ENCODE measurements at regions not wholly inside any gene's neighbourhood (a gene's known extent, or its start where the extent isn't known, plus 50 kb on each side); places are given as distances from the start of the nearest gene placed in this dataset.
A peak's percentile ranks its signal among the peaks of the same experiment; 100 is the strongest.

- no peak overlapping the region for H3K18ac ChIP-seq (ENCODE audit: low read depth in 1 of 2, low read length in 2 of 2)
- no peak overlapping the region for H2AK5ac ChIP-seq (ENCODE audit: low read length, severe bottlenecking)
- no peak overlapping the region for H4K91ac ChIP-seq (ENCODE audit: low read length)
- no peak overlapping the region for H3K9ac ChIP-seq (ENCODE audit: low read length)
- 89% methylated on average over 3 of the region's 3 CpGs for WGBS
- peaks cover 6% of the 10 kb centered on the region for H3K9me3 ChIP-seq (ENCODE audit: control insufficient read depth, low read length)
- no peak overlapping the region for H2BK15ac ChIP-seq (ENCODE audit: low read depth, poor library complexity, severe bottlenecking)
- H3K4me1 ChIP-seq (ENCODE audit: control insufficient read depth, insufficient read depth, low read depth, low read length) = no peaks in the 10 kb centered on the region
- H3K14ac ChIP-seq (ENCODE audit: low read length in 2 of 2) = no peak overlapping the region
- peaks cover 0 to 34% of the 10 kb centered on the region in 2 experiments for H3K27me3 ChIP-seq (ENCODE audit: control insufficient read depth in 1 of 2, insufficient read depth in 1 of 2, low read length in 2 of 2)
- no peak overlapping the region for H3K27ac ChIP-seq (ENCODE audit: low read length, poor library complexity, severe bottlenecking)
- no peak overlapping the region for H2BK12ac ChIP-seq (ENCODE audit: low read length in 2 of 2)
- H2BK5ac ChIP-seq (ENCODE audit: low read depth, low read length, poor library complexity, severe bottlenecking) = no peak overlapping the region
- H3K79me1 ChIP-seq (replicated peaks; ENCODE audit: low read length, poor library complexity, severe bottlenecking) = no peaks in the 10 kb centered on the region
- no peak overlapping the region for H3K4me3 ChIP-seq (ENCODE audit: insufficient read depth in 1 of 2, low read depth in 1 of 2, low read length in 2 of 2)
- no peak overlapping the region for H3K4me2 ChIP-seq (ENCODE audit: low read length, poor library complexity, severe bottlenecking)
- H3K4ac ChIP-seq (ENCODE audit: low read depth in 1 of 2, low read length in 2 of 2) = no peak overlapping the region
- DNase-seq = no peak
- no peak overlapping the region for H3K23ac ChIP-seq (ENCODE audit: low read length in 2 of 2)
- H4K8ac ChIP-seq (ENCODE audit: low read length) = no peak overlapping the region
- H2BK120ac ChIP-seq (ENCODE audit: low read depth, low read length) = no peak overlapping the region
- no peak overlapping the region for H2AFZ ChIP-seq (ENCODE audit: low read depth, low read length)
- H3K36me3 ChIP-seq (ENCODE audit: control insufficient read depth in 1 of 2, insufficient read depth in 2 of 2, low read depth in 1 of 2, low read length in 2 of 2) = no peaks in the 10 kb centered on the region
Measured at GRCh38 chr2:216571178-216571908, 61.9 kb upstream of the IGFBP2 start.

- H3K9ac ChIP-seq (ENCODE audit: low read length) = no peak overlapping the region
- H2BK15ac ChIP-seq (ENCODE audit: low read depth, poor library complexity, severe bottlenecking) = no peak overlapping the region
- H2AFZ ChIP-seq (ENCODE audit: low read depth, low read length) = no peak overlapping the region
- no peak for DNase-seq
- H3K4me3 ChIP-seq (ENCODE audit: insufficient read depth in 1 of 2, low read depth in 1 of 2, low read length in 2 of 2) = no peak overlapping the region
- peaks cover 0 to 37% of the 10 kb centered on the region in 2 experiments for H3K27me3 ChIP-seq (ENCODE audit: control insufficient read depth in 1 of 2, insufficient read depth in 1 of 2, low read length in 2 of 2)
- WGBS = 79% methylated on average over 4 of the region's 4 CpGs
- H2BK5ac ChIP-seq (ENCODE audit: low read depth, low read length, poor library complexity, severe bottlenecking) = no peak overlapping the region
- H3K18ac ChIP-seq (ENCODE audit: low read depth in 1 of 2, low read length in 2 of 2) = no peak overlapping the region
- H3K4me2 ChIP-seq (ENCODE audit: low read length, poor library complexity, severe bottlenecking) = no peak overlapping the region
- H3K23ac ChIP-seq (ENCODE audit: low read length in 2 of 2) = no peak overlapping the region
- no peak overlapping the region for H3K14ac ChIP-seq (ENCODE audit: low read length in 2 of 2)
- H4K91ac ChIP-seq (ENCODE audit: low read length) = no peak overlapping the region
- no peak overlapping the region for H3K4ac ChIP-seq (ENCODE audit: low read depth in 1 of 2, low read length in 2 of 2)
- H3K27ac ChIP-seq (ENCODE audit: low read length, poor library complexity, severe bottlenecking) = no peak overlapping the region
- no peaks in the 10 kb centered on the region for H3K79me1 ChIP-seq (replicated peaks; ENCODE audit: low read length, poor library complexity, severe bottlenecking)
- H3K36me3 ChIP-seq (ENCODE audit: control insufficient read depth in 1 of 2, insufficient read depth in 2 of 2, low read depth in 1 of 2, low read length in 2 of 2) = no peaks in the 10 kb centered on the region
- H3K9me3 ChIP-seq (ENCODE audit: control insufficient read depth, low read length) = peaks cover 6% of the 10 kb centered on the region
- no peak overlapping the region for H2AK5ac ChIP-seq (ENCODE audit: low read length, severe bottlenecking)
- H2BK120ac ChIP-seq (ENCODE audit: low read depth, low read length) = no peak overlapping the region
- H4K8ac ChIP-seq (ENCODE audit: low read length) = no peak overlapping the region
- no peak overlapping the region for H2BK12ac ChIP-seq (ENCODE audit: low read length in 2 of 2)
- H3K4me1 ChIP-seq (ENCODE audit: control insufficient read depth, insufficient read depth, low read depth, low read length) = no peaks in the 10 kb centered on the region
Measured at GRCh38 chr2:216571909-216572513, 61.2 kb upstream of the IGFBP2 start.

- Histone ChIP-seq H4K91ac (ENCODE audit: low read length) (no peak overlapping the region), H4K8ac (ENCODE audit: low read length) (no peak overlapping the region), H3K9me3 (ENCODE audit: control insufficient read depth, low read length) (peaks cover 6% of the 10 kb centered on the region), H3K36me3 (ENCODE audit: control insufficient read depth in 1 of 2, insufficient read depth in 2 of 2, low read depth in 1 of 2, low read length in 2 of 2) (no peaks in the 10 kb centered on the region), H2BK5ac (ENCODE audit: low read depth, low read length, poor library complexity, severe bottlenecking) (no peak overlapping the region), H3K23ac (ENCODE audit: low read length in 2 of 2) (no peak overlapping the region), H2BK12ac (ENCODE audit: low read length in 2 of 2) (no peak overlapping the region), H3K9ac (ENCODE audit: low read length) (no peak overlapping the region), H3K14ac (ENCODE audit: low read length in 2 of 2) (no peak overlapping the region), H2BK120ac (ENCODE audit: low read depth, low read length) (no peak overlapping the region), H3K27ac (ENCODE audit: low read length, poor library complexity, severe bottlenecking) (no peak overlapping the region), H2AK5ac (ENCODE audit: low read length, severe bottlenecking) (no peak overlapping the region), H3K4ac (ENCODE audit: low read depth in 1 of 2, low read length in 2 of 2) (no peak overlapping the region), H3K4me2 (ENCODE audit: low read length, poor library complexity, severe bottlenecking) (no peak overlapping the region), H3K4me1 (ENCODE audit: control insufficient read depth, insufficient read depth, low read depth, low read length) (peaks cover 2% of the 10 kb centered on the region), H3K27me3 (ENCODE audit: control insufficient read depth in 1 of 2, insufficient read depth in 1 of 2, low read length in 2 of 2) (peaks cover 0 to 34% of the 10 kb centered on the region in 2 experiments), H3K4me3 (ENCODE audit: insufficient read depth in 1 of 2, low read depth in 1 of 2, low read length in 2 of 2) (no peak overlapping the region), H2BK15ac (ENCODE audit: low read depth, poor library complexity, severe bottlenecking) (no peak overlapping the region), H3K79me1 (replicated peaks; ENCODE audit: low read length, poor library complexity, severe bottlenecking) (no peaks in the 10 kb centered on the region), H2AFZ (ENCODE audit: low read depth, low read length) (no peak overlapping the region), H3K18ac (ENCODE audit: low read depth in 1 of 2, low read length in 2 of 2) (no peak overlapping the region)
- 91% methylated on average over 12 of the region's 12 CpGs for WGBS
- DNase-seq = no peak
Measured at GRCh38 chr2:216572582-216573578, 60.3 kb upstream of the IGFBP2 start.

GRCh38 chr2:216574046-216574445, 59.2 kb upstream of the IGFBP2 start:
- H3K4me2 ChIP-seq (ENCODE audit: low read length, poor library complexity, severe bottlenecking) = no peak overlapping the region
- peaks cover 4% of the 10 kb centered on the region for H3K4me1 ChIP-seq (ENCODE audit: control insufficient read depth, insufficient read depth, low read depth, low read length)
- H4K91ac ChIP-seq (ENCODE audit: low read length) = no peak overlapping the region
- H3K23ac ChIP-seq (ENCODE audit: low read length in 2 of 2) = no peak overlapping the region
- no peak overlapping the region for H3K27ac ChIP-seq (ENCODE audit: low read length, poor library complexity, severe bottlenecking)
- H2AFZ ChIP-seq (ENCODE audit: low read depth, low read length) = no peak overlapping the region
- no peak overlapping the region for H2BK120ac ChIP-seq (ENCODE audit: low read depth, low read length)
- H3K9ac ChIP-seq (ENCODE audit: low read length) = no peak overlapping the region
- H2BK5ac ChIP-seq (ENCODE audit: low read depth, low read length, poor library complexity, severe bottlenecking) = no peak overlapping the region
- no peak overlapping the region for H3K14ac ChIP-seq (ENCODE audit: low read length in 2 of 2)
- peaks cover 0 to 28% of the 10 kb centered on the region in 2 experiments for H3K27me3 ChIP-seq (ENCODE audit: control insufficient read depth in 1 of 2, insufficient read depth in 1 of 2, low read length in 2 of 2)
- no peak overlapping the region for H3K4me3 ChIP-seq (ENCODE audit: insufficient read depth in 1 of 2, low read depth in 1 of 2, low read length in 2 of 2)
- peak; percentile 65 for DNase-seq
- H4K8ac ChIP-seq (ENCODE audit: low read length) = no peak overlapping the region
- no peaks in the 10 kb centered on the region for H3K36me3 ChIP-seq (ENCODE audit: control insufficient read depth in 1 of 2, insufficient read depth in 2 of 2, low read depth in 1 of 2, low read length in 2 of 2)
- 40% methylated on average over 1 of the region's 2 CpGs for WGBS
- peaks cover 6% of the 10 kb centered on the region for H3K9me3 ChIP-seq (ENCODE audit: control insufficient read depth, low read length)
- no peak overlapping the region for H2BK12ac ChIP-seq (ENCODE audit: low read length in 2 of 2)
- no peak overlapping the region for H2AK5ac ChIP-seq (ENCODE audit: low read length, severe bottlenecking)
- no peaks in the 10 kb centered on the region for H3K79me1 ChIP-seq (replicated peaks; ENCODE audit: low read length, poor library complexity, severe bottlenecking)
- H3K4ac ChIP-seq (ENCODE audit: low read depth in 1 of 2, low read length in 2 of 2) = no peak overlapping the region
- no peak overlapping the region for H3K18ac ChIP-seq (ENCODE audit: low read depth in 1 of 2, low read length in 2 of 2)
- H2BK15ac ChIP-seq (ENCODE audit: low read depth, poor library complexity, severe bottlenecking) = no peak overlapping the region

Data from mesenchymal stem cell (in vitro differentiated cells and primary cell).